HCT116 (cell line): ENCODE measurements at regions not wholly inside any gene's neighbourhood (a gene's known extent, or its start where the extent isn't known, plus 50 kb on each side); places are given as distances from the start of the nearest gene placed in this dataset.

Experiments
- ATAC-seq: fragments of 200-7000 bp; cut with Tn5 transposase; 2 replicates; pipeline ENCODE4 v1.9.1; 2020; ENCODE audit warnings: mild to moderate bottlenecking, moderate library complexity
- BruUV-seq: library from RNA; stranded (reverse); fragments of 400-500 nt; replicated peaks from 2 replicates; lab custom pipeline; 2021; lab: Mats Ljungman, UMichigan
- CTCF ChIA-PET: fragments of 300-600 bp; sonication (Branson Sonifier 250); formaldehyde crosslinking; loops from one replicate; lab custom pipeline; 2021; ENCODE audit warnings: antibody characterized with exemption; lab: Charles Lee
- POLR2A ChIA-PET: fragments of 300-600, 350-600 bp; sonication (Branson Sonifier 250); formaldehyde crosslinking; loops from one replicate; lab custom pipeline; 2021; ENCODE audit warnings: antibody characterized with exemption; lab: Charles Lee
- RAD21 ChIA-PET, 2 experiments: fragments of 300-600 bp; sonication (Branson Sonifier 250); formaldehyde crosslinking; loops; one replicate each; lab custom pipeline; 2023; ENCODE audit warnings: low total read pairs in 2 of 2; ENCODE audit not compliant: uncharacterized antibody in 2 of 2, unreplicated experiment in 2 of 2, low non-redundant PET in 1 of 2; lab: Charles Lee
- DNase-seq: peaks from one replicate; pipeline ENCODE4 v3.0.0-alpha.2; 2010; ENCODE audit warnings: low read depth, low spot score
- H2AFZ ChIP-seq: fragments of 200-600 bp; shearing (Covaris generic), sonication (generic); 2 replicates; pipeline ENCODE4 v1.6.1; 2017; ENCODE audit warnings: low read depth, mixed run types, mixed read lengths, antibody characterized with exemption, low read length; ENCODE audit not compliant: poor library complexity, severe bottlenecking
- H3K27ac ChIP-seq: 2 replicates; pipeline ENCODE4 v1.5.1; 2012; ENCODE audit warnings: low read depth, low read length
- H3K27me3 ChIP-seq: fragments of 200-600 bp; sonication (generic); 2 replicates; pipeline ENCODE4 v1.6.1; 2016; ENCODE audit warnings: mixed run types, low read length, mixed read lengths; ENCODE audit not compliant: insufficient read depth
- H3K36me3 ChIP-seq, 2 experiments: fragments of 200-500 bp in 1 of 2; fragments of 200-600 bp in 1 of 2; sonication (Bioruptor generic) in 1 of 2; sonication (generic) in 1 of 2; 2 replicates each; pipeline versions ENCODE4 v1.5.1 to v1.6.1; 2014 to 2016; ENCODE audit warnings: low read length in 2 of 2, inconsistent platforms in 1 of 2, mixed read lengths in 1 of 2, mixed run types in 1 of 2; ENCODE audit not compliant: insufficient read depth in 2 of 2, control insufficient read depth in 1 of 2
- H3K4me1 ChIP-seq, 2 experiments: fragments of 200-600 bp in 1 of 2; sonication (generic) in 1 of 2; 2 replicates each; pipeline versions ENCODE4 v1.5.1 to v1.6.1; 2012 to 2017; ENCODE audit warnings: low read length in 2 of 2, inconsistent platforms in 1 of 2, mild to moderate bottlenecking in 1 of 2, mixed read lengths in 1 of 2, mixed run types in 1 of 2, moderate library complexity in 1 of 2; ENCODE audit not compliant: insufficient read depth in 2 of 2, control insufficient read depth in 1 of 2
- H3K4me2 ChIP-seq: fragments of 200-600 bp; sonication (generic); 2 replicates; pipeline ENCODE4 v1.6.1; 2017; ENCODE audit warnings: mixed run types, low read length, mixed read lengths
- H3K4me3 ChIP-seq, 2 experiments: fragments of 200-600 bp in 1 of 2; sonication (generic) in 1 of 2; replicated peaks in 1 of 2; 2 replicates each; pipeline ENCODE4 v1.5.1; 2011 to 2016; ENCODE audit warnings: low read length in 2 of 2, control low read depth in 1 of 2, low read depth in 1 of 2, mild to moderate bottlenecking in 1 of 2, mixed read lengths in 1 of 2, mixed run types in 1 of 2
- H3K79me2 ChIP-seq: fragments of 200-600 bp; sonication (generic); 2 replicates; pipeline ENCODE4 v1.6.1; 2017; ENCODE audit warnings: mild to moderate bottlenecking, mixed run types, low read length, moderate library complexity, mixed read lengths; ENCODE audit not compliant: insufficient read depth
- H3K9ac ChIP-seq: fragments of 200-600 bp; sonication (generic); 2 replicates; pipeline ENCODE4 v1.6.1; 2016; ENCODE audit warnings: low read length, mixed read lengths
- H3K9me2 ChIP-seq: fragments of 200-600 bp; sonication (generic), shearing (Covaris generic); 2 replicates; pipeline ENCODE4 v1.6.1; 2017; ENCODE audit warnings: mixed run types, mild to moderate bottlenecking, moderate library complexity; ENCODE audit not compliant: insufficient read depth
- H3K9me3 ChIP-seq, 2 experiments: fragments of 200-500 bp in 1 of 2; fragments of 200-600 bp in 1 of 2; sonication (Bioruptor generic) in 1 of 2; sonication (generic) in 1 of 2; 2 replicates each; pipeline ENCODE4 v1.6.1; 2014 to 2017; ENCODE audit warnings: low read length in 2 of 2, mixed read lengths in 2 of 2, inconsistent platforms in 1 of 2, low read depth in 1 of 2, mild to moderate bottlenecking in 1 of 2, mixed run types in 1 of 2, moderate library complexity in 1 of 2; ENCODE audit not compliant: control insufficient read depth in 1 of 2, insufficient read depth in 1 of 2
- H4K20me1 ChIP-seq: fragments of 200-600 bp; sonication (generic), shearing (Covaris generic); 2 replicates; pipeline ENCODE4 v1.6.1; 2017; ENCODE audit warnings: mixed run types, mild to moderate bottlenecking, moderate library complexity; ENCODE audit not compliant: insufficient read depth
- CBX3 ChIP-seq: IDR thresholded peaks from 2 replicates; pipeline ENCODE4 v1.6.1; 2012; ENCODE audit warnings: low read depth
- EGR1 ChIP-seq: IDR thresholded peaks from 2 replicates; pipeline ENCODE4 v1.6.1; 2012; ENCODE audit warnings: low read depth
- ELF1 ChIP-seq: IDR thresholded peaks from 2 replicates; pipeline ENCODE4 v1.6.1; 2012; ENCODE audit warnings: low read depth, borderline replicate concordance
- EZH2 ChIP-seq: fragments of 200-600 bp; sonication (generic); IDR thresholded peaks from 2 replicates; pipeline ENCODE4 v1.6.1; 2017; ENCODE audit warnings: antibody characterized with exemption, mixed run types
- EZH2phosphoT487 ChIP-seq: fragments of 200-600 bp; IDR thresholded peaks from 2 replicates; pipeline ENCODE4 v1.6.1; 2018; ENCODE audit warnings: antibody characterized with exemption, borderline replicate concordance
- FOSL1 ChIP-seq: IDR thresholded peaks from 2 replicates; pipeline ENCODE4 v1.6.1; 2012; ENCODE audit warnings: low read depth
- JUND ChIP-seq: IDR thresholded peaks from 2 replicates; pipeline ENCODE4 v1.6.1; 2012
- POLR2A ChIP-seq: IDR thresholded peaks from 2 replicates; pipeline ENCODE4 v1.7.0; 2011; ENCODE audit warnings: borderline replicate concordance; ENCODE audit not compliant: insufficient read depth, insufficient read length; ENCODE audit errors: extremely low read depth
- POLR2AphosphoS5 ChIP-seq: IDR thresholded peaks from 2 replicates; pipeline ENCODE4 v1.6.1; 2011; ENCODE audit warnings: mild to moderate bottlenecking, low read depth, low read length, moderate library complexity
- SIN3A ChIP-seq: IDR thresholded peaks from 2 replicates; pipeline ENCODE4 v1.6.1; 2012; ENCODE audit warnings: low read depth
- SP1 ChIP-seq: IDR thresholded peaks from 2 replicates; pipeline ENCODE4 v1.6.1; 2012; ENCODE audit warnings: low read depth
- SRF ChIP-seq: IDR thresholded peaks from 2 replicates; pipeline ENCODE4 v1.6.1; 2012; ENCODE audit warnings: low read depth
- TCF7L2 ChIP-seq: IDR thresholded peaks from 2 replicates; pipeline ENCODE4 v1.7.0; 2011; ENCODE audit warnings: borderline replicate concordance, inconsistent platforms; ENCODE audit not compliant: insufficient read depth, insufficient read length; ENCODE audit errors: extremely low read depth
- YY1 ChIP-seq: IDR thresholded peaks from 2 replicates; pipeline ENCODE4 v1.6.1; 2011; ENCODE audit warnings: low read length, low read depth, moderate library complexity, mild to moderate bottlenecking; ENCODE audit not compliant: insufficient replicate concordance; ENCODE audit errors: extremely low read depth
- ZFX ChIP-seq: fragments of 450-650 bp; IDR thresholded peaks from 2 replicates; pipeline ENCODE4 v1.6.1; 2017
- ZNF274 ChIP-seq: fragments of 200-500 bp; sonication (Bioruptor generic); IDR thresholded peaks from 2 replicates; pipeline ENCODE4 v1.6.1; 2014; ENCODE audit warnings: mild to moderate bottlenecking, low read depth, low read length, inconsistent platforms
- intact Hi-C: fragments of 100-400 bp; cut with micrococcal nuclease; formaldehyde crosslinking; loops from 2 replicates; pipeline ENCODE4 v1.10.0; 2022
- TF ChIP-seq, protein P1 (sequence below): IDR thresholded peaks from 2 replicates; pipeline ENCODE4 v1.6.1; 2011; ENCODE audit warnings: mild to moderate bottlenecking, low read length, moderate library complexity; ENCODE audit not compliant: insufficient replicate concordance; ENCODE audit errors: extremely low read depth
- TF ChIP-seq, protein P2 (sequence below), 3 experiments: fragments of 200-600 bp in 1 of 3; sonication (generic) in 1 of 3; IDR thresholded peaks in 2 of 3; conservative IDR thresholded peaks in 1 of 3; 2 replicates each; pipeline ENCODE4 v1.5.1; 2012 to 2017; ENCODE audit warnings: low read depth in 2 of 3, low read length in 2 of 3, antibody characterized with exemption in 1 of 3, borderline replicate concordance in 1 of 3, control low read depth in 1 of 3, mild to moderate bottlenecking in 1 of 3, mixed read lengths in 1 of 3, mixed run types in 1 of 3, moderate library complexity in 1 of 3; ENCODE audit not compliant: insufficient read depth in 1 of 3

DNA sequence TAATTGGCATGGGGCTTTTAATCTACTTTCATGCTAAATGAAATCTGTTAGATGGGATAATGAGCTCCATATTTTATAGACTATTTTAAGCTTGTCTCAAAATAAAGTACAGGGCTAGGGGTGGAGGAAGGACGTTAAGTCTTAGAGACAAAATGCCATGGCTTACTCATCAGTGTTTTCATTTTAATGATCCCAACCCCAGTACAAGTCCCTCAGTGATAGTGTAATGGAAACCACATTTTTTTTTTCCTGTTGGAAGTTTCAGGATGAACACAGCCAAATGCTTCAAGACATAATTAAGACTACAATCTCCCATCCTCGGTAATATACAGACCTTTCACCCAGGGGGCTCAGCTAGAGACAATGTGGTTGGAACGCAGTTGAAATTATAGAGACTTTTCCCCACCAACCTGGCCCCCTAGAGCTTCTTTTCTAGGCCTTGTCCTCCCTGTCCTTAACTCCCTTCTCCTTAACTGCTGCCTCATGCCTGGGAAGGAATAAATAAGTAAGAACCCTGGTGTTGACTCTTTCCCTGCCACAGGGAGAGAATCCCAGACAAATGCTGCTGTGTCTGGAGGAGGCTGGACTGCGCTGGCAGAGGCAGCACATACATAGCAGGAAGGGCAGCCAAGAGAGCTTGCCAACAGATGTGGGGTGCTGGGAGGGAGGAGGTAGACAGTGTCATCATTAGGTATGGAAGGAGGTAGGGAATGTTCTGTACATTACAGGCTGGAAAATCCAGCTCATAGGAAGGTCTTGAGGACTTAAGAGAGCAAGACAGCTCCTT is 115.4 kb upstream of the ROPN1 start:
- Histone ChIP-seq H2AFZ (no peak overlapping the region), H3K9me2 (no peaks in the 10 kb centered on the region), H3K4me2 (no peak overlapping the region), H3K9me3 (no peaks in the 10 kb centered on the region), H3K27ac (no peak overlapping the region), H4K20me1 (no peaks in the 10 kb centered on the region), H3K4me3 (no peak overlapping the region), H3K27me3 (peaks cover 55% of the 10 kb centered on the region), H3K79me2 (no peaks in the 10 kb centered on the region), H3K9ac (no peak overlapping the region), H3K4me1 (no peaks in the 10 kb centered on the region), H3K36me3 (no peaks in the 10 kb centered on the region)
- ATAC-seq (no peak), DNase-seq (no peak)
- ChIA-PET CTCF (no interaction called here), RAD21 (no interaction called here), POLR2A (no interaction called here)
- no TSS peak for BruUV-seq
- no peak for TF ChIP-seq YY1
- TF ChIP-seq FOSL1 = no peak
- no peak for TF ChIP-seq TCF7L2
- no peak for TF ChIP-seq EZH2phosphoT487
- TF ChIP-seq ZNF274 = no peak
- TF ChIP-seq JUND = no peak
- intact Hi-C loops = no loop called here

DNA sequence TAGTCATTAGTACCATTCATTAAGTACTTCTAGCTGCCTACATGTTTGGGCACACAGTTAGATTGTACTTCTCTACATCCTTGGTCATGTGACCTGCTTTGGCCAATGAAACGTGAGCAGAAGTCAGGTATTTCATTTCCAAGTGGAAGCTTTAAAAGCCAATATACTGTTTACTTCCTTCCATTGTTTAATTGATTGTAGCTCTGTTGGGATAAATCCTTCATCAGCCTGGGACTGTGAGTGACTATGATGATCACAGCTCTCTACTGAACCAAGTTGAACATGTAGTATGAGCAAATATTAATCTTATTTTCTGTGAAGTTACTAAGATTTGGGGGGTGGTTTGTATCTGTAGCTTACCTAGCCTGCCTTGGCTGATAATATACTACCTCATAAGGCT is 116.5 kb upstream of the ROPN1 start:
- no peaks in the 10 kb centered on the region for H3K79me2 ChIP-seq
- H3K4me3 ChIP-seq = no peak overlapping the region
- no peaks in the 10 kb centered on the region for H3K4me1 ChIP-seq
- no peaks in the 10 kb centered on the region for H3K36me3 ChIP-seq
- RAD21 ChIA-PET = no interaction called here
- no TSS peak for BruUV-seq
- H3K9me2 ChIP-seq = no peaks in the 10 kb centered on the region
- CTCF ChIA-PET = no interaction called here
- H2AFZ ChIP-seq = no peak overlapping the region
- peaks cover 49% of the 10 kb centered on the region for H3K27me3 ChIP-seq
- no peaks in the 10 kb centered on the region for H3K9me3 ChIP-seq
- POLR2A ChIA-PET = no interaction called here
- no peak overlapping the region for H3K4me2 ChIP-seq
- no peak overlapping the region for H3K9ac ChIP-seq
- no peak overlapping the region for H3K27ac ChIP-seq
- DNase-seq (no peak), ATAC-seq (no peak)
- no peaks in the 10 kb centered on the region for H4K20me1 ChIP-seq
- intact Hi-C loops = no loop called here
- TF ChIP-seq SP1 (no peak), EGR1 (no peak), CBX3 (no peak), ZFX (no peak), POLR2AphosphoS5 (no peak), EZH2phosphoT487 (no peak), SIN3A (no peak), ELF1 (no peak), FOSL1 (no peak), YY1 (no peak), SRF (no peak), JUND (no peak), EZH2 (no peak), ZNF274 (no peak), POLR2A (no peak)
- TF ChIP-seq, protein P1, sequence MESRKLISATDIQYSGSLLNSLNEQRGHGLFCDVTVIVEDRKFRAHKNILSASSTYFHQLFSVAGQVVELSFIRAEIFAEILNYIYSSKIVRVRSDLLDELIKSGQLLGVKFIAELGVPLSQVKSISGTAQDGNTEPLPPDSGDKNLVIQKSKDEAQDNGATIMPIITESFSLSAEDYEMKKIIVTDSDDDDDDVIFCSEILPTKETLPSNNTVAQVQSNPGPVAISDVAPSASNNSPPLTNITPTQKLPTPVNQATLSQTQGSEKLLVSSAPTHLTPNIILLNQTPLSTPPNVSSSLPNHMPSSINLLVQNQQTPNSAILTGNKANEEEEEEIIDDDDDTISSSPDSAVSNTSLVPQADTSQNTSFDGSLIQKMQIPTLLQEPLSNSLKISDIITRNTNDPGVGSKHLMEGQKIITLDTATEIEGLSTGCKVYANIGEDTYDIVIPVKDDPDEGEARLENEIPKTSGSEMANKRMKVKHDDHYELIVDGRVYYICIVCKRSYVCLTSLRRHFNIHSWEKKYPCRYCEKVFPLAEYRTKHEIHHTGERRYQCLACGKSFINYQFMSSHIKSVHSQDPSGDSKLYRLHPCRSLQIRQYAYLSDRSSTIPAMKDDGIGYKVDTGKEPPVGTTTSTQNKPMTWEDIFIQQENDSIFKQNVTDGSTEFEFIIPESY = no peak
- TF ChIP-seq, protein P2, sequence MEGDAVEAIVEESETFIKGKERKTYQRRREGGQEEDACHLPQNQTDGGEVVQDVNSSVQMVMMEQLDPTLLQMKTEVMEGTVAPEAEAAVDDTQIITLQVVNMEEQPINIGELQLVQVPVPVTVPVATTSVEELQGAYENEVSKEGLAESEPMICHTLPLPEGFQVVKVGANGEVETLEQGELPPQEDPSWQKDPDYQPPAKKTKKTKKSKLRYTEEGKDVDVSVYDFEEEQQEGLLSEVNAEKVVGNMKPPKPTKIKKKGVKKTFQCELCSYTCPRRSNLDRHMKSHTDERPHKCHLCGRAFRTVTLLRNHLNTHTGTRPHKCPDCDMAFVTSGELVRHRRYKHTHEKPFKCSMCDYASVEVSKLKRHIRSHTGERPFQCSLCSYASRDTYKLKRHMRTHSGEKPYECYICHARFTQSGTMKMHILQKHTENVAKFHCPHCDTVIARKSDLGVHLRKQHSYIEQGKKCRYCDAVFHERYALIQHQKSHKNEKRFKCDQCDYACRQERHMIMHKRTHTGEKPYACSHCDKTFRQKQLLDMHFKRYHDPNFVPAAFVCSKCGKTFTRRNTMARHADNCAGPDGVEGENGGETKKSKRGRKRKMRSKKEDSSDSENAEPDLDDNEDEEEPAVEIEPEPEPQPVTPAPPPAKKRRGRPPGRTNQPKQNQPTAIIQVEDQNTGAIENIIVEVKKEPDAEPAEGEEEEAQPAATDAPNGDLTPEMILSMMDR (IDR thresholded peaks at IDR 0.05 in 2 of 3, conservative IDR thresholded peaks at IDR 0.05 in 1 of 3; ENCODE audit: borderline replicate concordance in 1 of 3, insufficient read depth in 1 of 3, low read depth in 2 of 3, low read length in 2 of 3) = no peak
